HepG2 (cell line): ENCODE measurements at regions not wholly inside any gene's neighbourhood (a gene's known extent, or its start where the extent isn't known, plus 50 kb on each side); places are given as distances from the start of the nearest gene placed in this dataset.

Experiments
- ATAC-seq: fragments of 200-7000 bp; cut with Tn5 transposase; 3 replicates; pipeline ENCODE4 v1.9.1; 2020; ENCODE audit warnings: mild to moderate bottlenecking, moderate library complexity
- BruUV-seq: library from RNA; stranded (reverse); fragments of 400-500 nt; replicated peaks from 2 replicates; lab custom pipeline; 2021; lab: Mats Ljungman, UMichigan
- CTCF ChIA-PET: fragments of 300-600 bp; formaldehyde crosslinking; extraction: SDS; loops from one replicate; lab custom pipeline; 2021; ENCODE audit warnings: low total read pairs, inconsistent platforms, low intra/inter-chr PET ratio; lab: Yijun Ruan, JAX
- POLR2A ChIA-PET: fragments of 350-600 bp; sonication (Branson Sonifier 250); formaldehyde crosslinking; loops from one replicate; lab custom pipeline; 2020; ENCODE audit warnings: antibody characterized with exemption, inconsistent platforms; lab: Yijun Ruan, JAX
- DNase-seq: peaks from one replicate; pipeline ENCODE4 v3.0.0-alpha.2; 2015; ENCODE audit warnings: low spot score
- FAIRE-seq: peaks from 3 replicates; lab custom pipeline; 2011; peaks lifted over from hg19 to GRCh38; lab: Jason Lieb, UNC
- H2AFZ ChIP-seq: one replicate; pipeline ENCODE4 v1.6.1; 2011; ENCODE audit warnings: low read length, inconsistent platforms
- H3K27ac ChIP-seq: fragments of 300-600 bp; 3 replicates; pipeline ENCODE4 v1.8.0; 2011; ENCODE audit warnings: mixed run types, mild to moderate bottlenecking, mixed read lengths, low read length, inconsistent platforms; ENCODE audit not compliant: insufficient read depth; ENCODE audit errors: extremely low read length
- H3K27me3 ChIP-seq, 2 experiments: fragments of 200-600 bp in 1 of 2; 2 replicates in 1 of 2; 3 replicates in 1 of 2; pipeline versions ENCODE4 v1.6.0 to v1.8.0; 2011; ENCODE audit warnings: low read length in 2 of 2, mild to moderate bottlenecking in 2 of 2, moderate library complexity in 2 of 2, inconsistent platforms in 1 of 2; ENCODE audit not compliant: insufficient read depth in 2 of 2, control insufficient read depth in 1 of 2
- H3K36me3 ChIP-seq, 2 experiments: fragments of 200-600 bp in 1 of 2; replicated peaks in 1 of 2; 2 replicates in 1 of 2; 3 replicates in 1 of 2; pipeline versions ENCODE4 v1.5.1 to v1.8.0; 2011; ENCODE audit warnings: low read length in 2 of 2, inconsistent platforms in 1 of 2; ENCODE audit not compliant: insufficient read depth in 2 of 2, control insufficient read depth in 1 of 2
- H3K4me1 ChIP-seq: 2 replicates; pipeline ENCODE4 v1.5.1; 2012; ENCODE audit warnings: low read length, inconsistent platforms; ENCODE audit not compliant: insufficient read depth
- H3K4me2 ChIP-seq: 2 replicates; pipeline ENCODE4 v1.6.0; 2011; ENCODE audit warnings: low read depth, low read length, inconsistent platforms
- H3K4me3 ChIP-seq, 3 experiments: fragments of 200-600 bp in 1 of 3; sonication (generic), shearing (Covaris generic) in 1 of 3; replicated peaks in 1 of 3; 2 replicates each; pipeline ENCODE4 v1.5.1; 2011 to 2016; ENCODE audit warnings: low read length in 3 of 3, inconsistent platforms in 2 of 3, low read depth in 2 of 3, mild to moderate bottlenecking in 2 of 3, control low read depth in 1 of 3, mixed read lengths in 1 of 3; ENCODE audit not compliant: insufficient read depth in 1 of 3
- H3K79me2 ChIP-seq: one replicate; pipeline ENCODE4 v1.6.1; 2011; ENCODE audit warnings: low read length, inconsistent platforms; ENCODE audit not compliant: insufficient read depth
- H3K9ac ChIP-seq: 2 replicates; pipeline ENCODE4 v1.6.0; 2011; ENCODE audit warnings: mild to moderate bottlenecking, low read depth, low read length, inconsistent platforms; ENCODE audit not compliant: insufficient read depth
- H3K9me3 ChIP-seq: 2 replicates; pipeline ENCODE4 v1.5.1; 2012; ENCODE audit warnings: mild to moderate bottlenecking, low read length
- H4K20me1 ChIP-seq: 2 replicates; pipeline ENCODE4 v1.6.0; 2011; ENCODE audit warnings: inconsistent platforms, mild to moderate bottlenecking, low read length, moderate library complexity; ENCODE audit not compliant: insufficient read depth
- BCL6 ChIP-seq: IDR thresholded peaks from 2 replicates; pipeline ENCODE4 v1.6.1; 2016; ENCODE audit warnings: missing genetic modification reagents, missing compliant biosample characterization
- GATA4 ChIP-seq: sonication (generic); IDR thresholded peaks from 2 replicates; pipeline ENCODE4 v1.6.1; 2016; ENCODE audit warnings: antibody characterized with exemption, low read depth, borderline replicate concordance
- MAF1 ChIP-seq: sonication (generic); formaldehyde crosslinking; IDR thresholded peaks from 2 replicates; pipeline ENCODE4 v1.5.0; 2020; ENCODE audit warnings: missing genetic modification reagents, borderline replicate concordance
- MTA3 ChIP-seq: sonication (generic); formaldehyde crosslinking; IDR thresholded peaks from 2 replicates; pipeline ENCODE4 v1.4.0; 2020; ENCODE audit warnings: missing genetic modification reagents
- PRMT3 ChIP-seq: sonication (generic); formaldehyde crosslinking; IDR thresholded peaks from 2 replicates; pipeline ENCODE4 v1.8.1; 2022; ENCODE audit warnings: low read depth, mild to moderate bottlenecking, moderate library complexity, missing genetic modification reagents, borderline replicate concordance
- SMAD3 ChIP-seq: sonication (generic); formaldehyde crosslinking; IDR thresholded peaks from 2 replicates; pipeline ENCODE4 v1.4.0; 2020; ENCODE audit warnings: missing genetic modification reagents
- TMF1 ChIP-seq: sonication (generic); formaldehyde crosslinking; IDR thresholded peaks from 2 replicates; pipeline ENCODE4 v1.8.1; 2022; ENCODE audit warnings: low read depth, missing genetic modification reagents
- ZBTB49 ChIP-seq: sonication (generic); formaldehyde crosslinking; IDR thresholded peaks from 2 replicates; pipeline ENCODE4 v1.4.0; 2020; ENCODE audit warnings: missing genetic modification reagents, borderline replicate concordance
- ZFP37 ChIP-seq: sonication (generic); formaldehyde crosslinking; IDR thresholded peaks from 2 replicates; pipeline ENCODE4 v1.4.0; 2020; ENCODE audit warnings: missing genetic modification reagents, borderline replicate concordance
- ZKSCAN1 ChIP-seq: fragments of 150-350 bp; IDR thresholded peaks from 2 replicates; pipeline ENCODE4 v1.6.1; 2014; ENCODE audit warnings: low read length
- ZNF207 ChIP-seq: fragments of 450-650 bp; IDR thresholded peaks from 2 replicates; pipeline ENCODE4 v1.6.1; 2016; ENCODE audit warnings: antibody characterized with exemption, borderline replicate concordance
- ZNF367 ChIP-seq: sonication (generic); formaldehyde crosslinking; IDR thresholded peaks from 2 replicates; pipeline ENCODE4 v1.4.0; 2020; ENCODE audit warnings: missing genetic modification reagents, borderline replicate concordance
- ZNF44 ChIP-seq: sonication (generic); formaldehyde crosslinking; IDR thresholded peaks from 2 replicates; pipeline ENCODE4 v1.5.1; 2020; ENCODE audit warnings: mild to moderate bottlenecking, missing genetic modification reagents
- ZNF510 ChIP-seq: sonication (generic); formaldehyde crosslinking; IDR thresholded peaks from 2 replicates; pipeline ENCODE4 v1.4.0; 2020; ENCODE audit warnings: low read depth, mild to moderate bottlenecking, missing genetic modification reagents
- ZNF609 ChIP-seq: sonication (generic); formaldehyde crosslinking; IDR thresholded peaks from 2 replicates; pipeline ENCODE4 v1.4.0; 2020; ENCODE audit warnings: mild to moderate bottlenecking, missing genetic modification reagents, borderline replicate concordance
- ZNF614 ChIP-seq: IDR thresholded peaks from 2 replicates; pipeline ENCODE4 v1.6.1; 2018; ENCODE audit warnings: missing biosample characterization, missing genetic modification reagents, inconsistent platforms, borderline replicate concordance
- ZNF678 ChIP-seq: sonication (generic); formaldehyde crosslinking; IDR thresholded peaks from 2 replicates; pipeline ENCODE4 v1.4.0; 2020; ENCODE audit warnings: mild to moderate bottlenecking, missing genetic modification reagents
- WGBS: methylation state at CpG from one replicate; pipeline ENCODE4 v1.1.6; 2017; ENCODE audit warnings: low lambda C conversion rate; 5-methylcytosine and 5-hydroxymethylcytosine counted together
- in situ Hi-C: cut with HindIII; loops from 2 replicates; pipeline ENCODE4 v1.10.0; 2017; ENCODE audit warnings: low pct_unique_long_range_greater_than_20kb; ENCODE audit not compliant: extremely low pct_ligation_motif_present
- intact Hi-C: fragments of 100-400 bp; cut with micrococcal nuclease; formaldehyde crosslinking; loops from one replicate; pipeline ENCODE4 v1.10.0; 2022; ENCODE audit not compliant: unreplicated experiment

GRCh38 chr1:100799548-100799947 lies 80.0 kb downstream of the VCAM1 start (continued):
- no peak for TF ChIP-seq ZFP37 (CRISPR knock-in tag)
- no peak for TF ChIP-seq ZBTB49 (CRISPR knock-in tag)
- TF ChIP-seq ZNF44 (CRISPR knock-in tag), result no peak
- TF ChIP-seq ZKSCAN1, result no peak
- no peak for TF ChIP-seq ZNF367 (CRISPR knock-in tag)

GRCh38 chr1:100799954-100800612 lies 80.5 kb downstream of the VCAM1 start:
- Histone ChIP-seq H3K36me3 (no peaks in the 10 kb centered on the region), H3K27me3 (no peaks in the 10 kb centered on the region), H4K20me1 (no peaks in the 10 kb centered on the region), H3K4me3 (no peak overlapping the region), H3K9me3 (no peaks in the 10 kb centered on the region), H3K4me2 (peak overlapping the region; percentile 25; the same call in 1 of the 2 replicates), H3K9ac (no peak overlapping the region), H3K79me2 (no peaks in the 10 kb centered on the region), H3K27ac (no peak overlapping the region), H2AFZ (no peak overlapping the region), H3K4me1 (peaks cover 26% of the 10 kb centered on the region)
- ChIA-PET CTCF (no interaction called here), POLR2A (no interaction called here)
- WGBS, result 0% methylated on average over 1 of the region's 1 CpG
- DNase-seq (peak; percentile 27), FAIRE-seq (no peak), ATAC-seq (peak; percentile 76)
- intact Hi-C loops, result loop anchor here (5.0 kb wide), 1 partner anchor 313 kb away; no protein-coding TSS in a partner anchor
- no TSS peak for BruUV-seq
- in situ Hi-C loops, result no loop called here
- no peak for TF ChIP-seq ZNF207
- TF ChIP-seq ZNF510, result no peak
- TF ChIP-seq MAF1 (CRISPR knock-in tag), result no peak
- peak; percentile 30; the same call in 1 of the 2 replicates for TF ChIP-seq GATA4
- TF ChIP-seq ZNF609 (CRISPR knock-in tag), result peak; percentile 40; the same call in 1 of the 2 replicates
- no peak for TF ChIP-seq MTA3 (CRISPR knock-in tag)
- 0 out of 2 replicates have a peak, but pooled peaks have one; percentile 19 for TF ChIP-seq BCL6 (CRISPR knock-in tag)
- TF ChIP-seq SMAD3 (CRISPR knock-in tag), result no peak
- 0 out of 2 replicates have a peak, but pooled peaks have one; percentile 75 for TF ChIP-seq ZNF614 (CRISPR knock-in tag)
- TF ChIP-seq TMF1 (CRISPR knock-in tag), result no peak
- TF ChIP-seq PRMT3, result no peak
- TF ChIP-seq ZNF678 (CRISPR knock-in tag), result no peak
